PC-9 (cell line): ENCODE measurements at regions not wholly inside any gene's neighbourhood (a gene's known extent, or its start where the extent isn't known, plus 50 kb on each side); places are given as distances from the start of the nearest gene placed in this dataset.

ENCODE experiments used
- BruUV-seq: library from RNA; stranded (reverse); fragments of 400-500 nt; replicated peaks from 2 replicates; lab custom pipeline; 2021; lab: Mats Ljungman, UMichigan
- CTCF ChIA-PET: fragments of 300-600 bp; sonication (Branson Sonifier 250); formaldehyde crosslinking; loops from one replicate; lab custom pipeline; 2022; ENCODE audit warnings: antibody characterized with exemption; lab: Charles Lee
- POLR2A ChIA-PET: fragments of 300-600 bp; sonication (Branson Sonifier 250); formaldehyde crosslinking; loops from one replicate; lab custom pipeline; 2022; ENCODE audit warnings: antibody characterized with exemption; ENCODE audit not compliant: unreplicated experiment; lab: Charles Lee
- DNase-seq, 2 experiments: peaks; one replicate each; pipeline versions ENCODE4 v3.0.0 to v3.0.0-alpha.2; 2015 to 2022; ENCODE audit warnings: mixed read lengths in 1 of 2
- H2AFZ ChIP-seq: fragments of 200-600 bp; sonication (generic); 2 replicates; pipeline ENCODE4 v1.8.1; 2017; ENCODE audit warnings: antibody characterized with exemption
- H3F3A ChIP-seq: fragments of 200-600 bp; sonication (generic); 2 replicates; pipeline ENCODE4 v1.8.1; 2017; ENCODE audit warnings: antibody characterized with exemption, mild to moderate bottlenecking, low read depth; ENCODE audit not compliant: insufficient read depth
- H3K27ac ChIP-seq: fragments of 200-600 bp; sonication (generic); 2 replicates; pipeline ENCODE4 v1.6.1; 2016; ENCODE audit warnings: mixed run types
- H3K27me3 ChIP-seq: fragments of 200-600 bp; sonication (generic); 2 replicates; pipeline ENCODE4 v1.6.1; 2016; ENCODE audit warnings: low read depth, mixed run types; ENCODE audit not compliant: insufficient read depth
- H3K36me3 ChIP-seq: fragments of 200-600 bp; sonication (generic); 2 replicates; pipeline ENCODE4 v1.6.1; 2016; ENCODE audit warnings: low read depth, mixed run types
- H3K4me1 ChIP-seq: fragments of 200-600 bp; sonication (generic); replicated peaks from 2 replicates; pipeline ENCODE4 v1.6.1; 2016; ENCODE audit warnings: mixed run types; ENCODE audit not compliant: insufficient read depth
- H3K4me2 ChIP-seq: fragments of 200-600 bp; sonication (generic); 2 replicates; pipeline ENCODE4 v1.6.1; 2017; ENCODE audit warnings: mixed run types
- H3K4me3 ChIP-seq: fragments of 200-600 bp; sonication (generic); 2 replicates; pipeline ENCODE4 v1.6.1; 2016; ENCODE audit warnings: mixed run types
- H3K79me2 ChIP-seq: fragments of 200-600 bp; sonication (generic); 2 replicates; pipeline ENCODE4 v1.6.1; 2017; ENCODE audit warnings: low read depth, mixed run types
- H3K9me2 ChIP-seq: fragments of 200-600 bp; sonication (generic); 2 replicates; pipeline ENCODE4 v1.8.1; 2017; ENCODE audit warnings: mild to moderate bottlenecking; ENCODE audit not compliant: insufficient read depth
- H3K9me3 ChIP-seq: fragments of 200-600 bp; sonication (generic); 2 replicates; pipeline ENCODE4 v1.8.1; 2016; ENCODE audit warnings: low read depth; ENCODE audit not compliant: insufficient read depth
- H4K20me1 ChIP-seq: fragments of 200-600 bp; sonication (generic); 2 replicates; pipeline ENCODE4 v1.8.1; 2017; ENCODE audit not compliant: insufficient read depth
- EZH2 ChIP-seq: fragments of 200-600 bp; sonication (generic); IDR thresholded peaks from 2 replicates; pipeline ENCODE4 v1.8.0; 2017; ENCODE audit warnings: antibody characterized with exemption, low read depth
- intact Hi-C: fragments of 100-400 bp; cut with micrococcal nuclease; formaldehyde crosslinking; loops from one replicate; pipeline ENCODE4 v1.10.0; 2022; ENCODE audit not compliant: unreplicated experiment
- TF ChIP-seq, protein P1 (sequence below): fragments of 200-600 bp; sonication (generic); conservative IDR thresholded peaks from 2 replicates; pipeline ENCODE4 v1.6.1; 2017; ENCODE audit warnings: mixed run types, antibody characterized with exemption, mild to moderate bottlenecking, moderate library complexity

DNA sequence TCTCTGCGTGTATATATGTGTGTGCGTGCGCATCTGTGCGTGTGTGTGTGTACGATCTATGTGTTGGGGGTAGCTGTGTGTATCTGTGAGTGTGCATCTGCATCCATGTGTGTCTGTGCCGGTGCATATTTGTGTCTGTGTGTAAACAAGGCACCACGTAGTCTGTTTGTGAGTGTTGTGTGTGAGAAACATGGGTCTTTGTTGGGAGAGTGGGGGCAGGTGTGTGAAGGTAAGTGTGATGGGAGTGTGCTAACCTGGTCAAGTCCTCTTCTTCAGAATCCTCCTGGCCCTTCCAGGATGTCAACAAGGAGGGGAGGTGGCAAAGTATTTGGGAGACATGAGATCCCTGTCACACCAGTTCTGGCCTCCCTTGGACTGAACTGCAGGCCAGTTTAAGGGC is 87.2 kb downstream of the HIF1AN start:
- intact Hi-C loops = no loop called here
- Histone ChIP-seq H3K9me3 (no peaks in the 10 kb centered on the region), H3K4me2 (no peak overlapping the region), H3K36me3 (no peaks in the 10 kb centered on the region), H3K79me2 (no peaks in the 10 kb centered on the region), H3K4me1 (no peaks in the 10 kb centered on the region), H4K20me1 (no peaks in the 10 kb centered on the region), H3K27me3 (peaks cover 78% of the 10 kb centered on the region), H3F3A (no peaks in the 10 kb centered on the region), H2AFZ (no peak overlapping the region), H3K27ac (no peak overlapping the region), H3K9me2 (no peaks in the 10 kb centered on the region), H3K4me3 (no peak overlapping the region)
- TF ChIP-seq, protein P1, sequence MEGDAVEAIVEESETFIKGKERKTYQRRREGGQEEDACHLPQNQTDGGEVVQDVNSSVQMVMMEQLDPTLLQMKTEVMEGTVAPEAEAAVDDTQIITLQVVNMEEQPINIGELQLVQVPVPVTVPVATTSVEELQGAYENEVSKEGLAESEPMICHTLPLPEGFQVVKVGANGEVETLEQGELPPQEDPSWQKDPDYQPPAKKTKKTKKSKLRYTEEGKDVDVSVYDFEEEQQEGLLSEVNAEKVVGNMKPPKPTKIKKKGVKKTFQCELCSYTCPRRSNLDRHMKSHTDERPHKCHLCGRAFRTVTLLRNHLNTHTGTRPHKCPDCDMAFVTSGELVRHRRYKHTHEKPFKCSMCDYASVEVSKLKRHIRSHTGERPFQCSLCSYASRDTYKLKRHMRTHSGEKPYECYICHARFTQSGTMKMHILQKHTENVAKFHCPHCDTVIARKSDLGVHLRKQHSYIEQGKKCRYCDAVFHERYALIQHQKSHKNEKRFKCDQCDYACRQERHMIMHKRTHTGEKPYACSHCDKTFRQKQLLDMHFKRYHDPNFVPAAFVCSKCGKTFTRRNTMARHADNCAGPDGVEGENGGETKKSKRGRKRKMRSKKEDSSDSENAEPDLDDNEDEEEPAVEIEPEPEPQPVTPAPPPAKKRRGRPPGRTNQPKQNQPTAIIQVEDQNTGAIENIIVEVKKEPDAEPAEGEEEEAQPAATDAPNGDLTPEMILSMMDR = no peak
- no peak for TF ChIP-seq EZH2
- ChIA-PET POLR2A (no interaction called here), CTCF (no interaction called here)
- BruUV-seq = no TSS peak
- DNase-seq = no peak

DNA sequence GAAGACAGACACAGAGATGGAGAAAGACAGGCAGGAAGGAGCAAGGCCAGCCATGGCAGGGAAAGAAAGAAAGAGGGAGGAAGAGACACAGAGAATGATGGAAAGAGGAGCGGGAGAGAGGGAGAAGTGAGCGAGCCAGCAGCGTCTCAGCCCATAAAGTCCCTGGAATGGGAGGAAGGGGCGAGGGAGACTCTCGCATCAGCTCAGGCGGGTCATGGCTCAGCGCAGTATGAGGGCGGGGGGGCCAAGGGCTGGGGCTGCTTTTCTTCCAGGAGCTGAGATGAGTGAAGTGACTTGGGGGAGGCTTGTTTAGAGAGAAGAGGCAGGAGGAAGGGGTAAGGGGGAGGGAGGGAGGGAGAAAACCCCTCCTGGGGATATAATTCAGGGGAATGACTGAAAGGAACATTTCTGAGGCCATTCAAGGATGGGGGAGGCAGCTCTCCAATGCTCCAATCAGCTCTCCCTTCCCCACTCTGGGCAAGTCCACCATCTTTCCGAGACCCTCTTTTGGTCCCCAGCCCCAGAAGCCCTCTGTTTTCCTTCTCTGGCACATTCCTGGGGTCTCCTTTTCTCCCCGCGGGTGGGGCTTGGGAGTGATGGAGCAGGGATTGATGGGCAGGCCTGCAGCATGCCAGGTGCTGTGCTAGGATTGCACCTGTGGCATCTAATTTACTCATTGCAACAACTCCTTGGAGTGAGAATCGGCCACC is 87.9 kb downstream of the HIF1AN start:
- Histone ChIP-seq H3K4me1 (no peaks in the 10 kb centered on the region), H2AFZ (no peak overlapping the region), H3K9me2 (no peaks in the 10 kb centered on the region), H3K27me3 (peaks cover 78% of the 10 kb centered on the region), H3K79me2 (no peaks in the 10 kb centered on the region), H4K20me1 (no peaks in the 10 kb centered on the region), H3K27ac (no peak overlapping the region), H3K36me3 (no peaks in the 10 kb centered on the region), H3K9me3 (no peaks in the 10 kb centered on the region), H3K4me2 (no peak overlapping the region), H3F3A (no peaks in the 10 kb centered on the region), H3K4me3 (no peak overlapping the region)
- TF ChIP-seq, protein P1 = no peak
- TF ChIP-seq EZH2 = no peak
- DNase-seq = no peak
- intact Hi-C loops = no loop called here
- CTCF ChIA-PET = no interaction called here
- POLR2A ChIA-PET = no interaction called here
- no TSS peak for BruUV-seq

DNA sequence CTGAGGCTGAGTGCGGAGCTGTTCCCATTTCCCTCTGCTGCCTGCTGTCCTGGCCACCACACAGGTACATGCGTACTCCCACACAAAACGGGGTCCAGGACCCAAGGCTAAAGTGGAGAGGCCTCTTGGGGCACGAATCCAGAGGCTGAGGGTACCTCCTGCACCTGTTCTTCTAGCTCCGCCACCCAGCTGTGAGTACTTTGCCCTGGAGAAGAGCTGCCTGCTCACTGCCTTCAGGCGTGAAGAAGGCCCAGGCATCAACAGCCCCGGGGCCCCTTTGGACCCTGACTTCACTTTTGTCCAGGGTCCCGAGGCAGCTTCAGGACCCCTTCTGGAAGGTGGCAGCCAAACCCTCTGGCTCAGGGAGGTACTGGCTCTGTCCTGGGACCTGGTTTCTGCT is 88.6 kb downstream of the HIF1AN start:
- H2AFZ ChIP-seq = no peak overlapping the region
- intact Hi-C loops = no loop called here
- BruUV-seq = no TSS peak
- DNase-seq = no peak
- no peaks in the 10 kb centered on the region for H3K36me3 ChIP-seq
- H4K20me1 ChIP-seq = no peaks in the 10 kb centered on the region
- H3K27me3 ChIP-seq = peaks cover 77% of the 10 kb centered on the region
- no peak overlapping the region for H3K4me3 ChIP-seq
- H3K27ac ChIP-seq = no peak overlapping the region
- no peaks in the 10 kb centered on the region for H3K4me1 ChIP-seq
- TF ChIP-seq EZH2 = no peak
- TF ChIP-seq, protein P1 = no peak
- H3K9me3 ChIP-seq = no peaks in the 10 kb centered on the region
- POLR2A ChIA-PET = no interaction called here
- H3K4me2 ChIP-seq = no peak overlapping the region
- CTCF ChIA-PET = no interaction called here
- H3F3A ChIP-seq = no peaks in the 10 kb centered on the region
- H3K79me2 ChIP-seq = no peaks in the 10 kb centered on the region
- no peaks in the 10 kb centered on the region for H3K9me2 ChIP-seq
